Osteocyte (in vitro differentiated cells): ENCODE measurements at regions not wholly inside any gene's neighbourhood (a gene's known extent, or its start where the extent isn't known, plus 50 kb on each side); places are given as distances from the start of the nearest gene placed in this dataset.

Experiments
- DNase-seq: peaks from one replicate; pipeline ENCODE4 v3.0.0; 2021; ENCODE audit warnings: mixed read lengths; ENCODE audit not compliant: unreplicated experiment; ENCODE audit errors: extremely low spot score
- H3K27ac Mint-ChIP-seq: one replicate; pipeline ENCODE4 v1.8.0; 2021; ENCODE audit warnings: mild to moderate bottlenecking, mixed read lengths; ENCODE audit not compliant: unreplicated experiment
- H3K27me3 Mint-ChIP-seq: one replicate; pipeline ENCODE4 v1.8.0; 2021; ENCODE audit warnings: mixed read lengths; ENCODE audit not compliant: unreplicated experiment
- H3K36me3 Mint-ChIP-seq: one replicate; pipeline ENCODE4 v1.8.0; 2021; ENCODE audit warnings: mixed read lengths; ENCODE audit not compliant: unreplicated experiment
- H3K4me1 Mint-ChIP-seq: one replicate; pipeline ENCODE4 v1.8.0; 2021; ENCODE audit warnings: mixed read lengths; ENCODE audit not compliant: unreplicated experiment
- H3K4me3 Mint-ChIP-seq: one replicate; pipeline ENCODE4 v1.8.0; 2021; ENCODE audit warnings: mild to moderate bottlenecking, moderate library complexity, mixed read lengths; ENCODE audit not compliant: unreplicated experiment
- H3K9me3 Mint-ChIP-seq: one replicate; pipeline ENCODE4 v1.8.0; 2021; ENCODE audit warnings: mixed read lengths; ENCODE audit not compliant: unreplicated experiment
- TF ChIP-seq, protein P1 (sequence below): fragments of 200-600 bp; sonication (generic); IDR thresholded peaks from 2 replicates; pipeline ENCODE4 v1.5.0; 2021; ENCODE audit warnings: antibody characterized with exemption, mild to moderate bottlenecking, moderate library complexity

- Mint-ChIP-seq H3K27me3 (no peaks in the 10 kb centered on the region), H3K9me3 (peaks cover 36% of the 10 kb centered on the region), H3K4me1 (no peaks in the 10 kb centered on the region), H3K36me3 (peaks cover 2% of the 10 kb centered on the region), H3K27ac (no peak overlapping the region), H3K4me3 (no peak overlapping the region)
- DNase-seq: peak; percentile 75
- TF ChIP-seq, protein P1, sequence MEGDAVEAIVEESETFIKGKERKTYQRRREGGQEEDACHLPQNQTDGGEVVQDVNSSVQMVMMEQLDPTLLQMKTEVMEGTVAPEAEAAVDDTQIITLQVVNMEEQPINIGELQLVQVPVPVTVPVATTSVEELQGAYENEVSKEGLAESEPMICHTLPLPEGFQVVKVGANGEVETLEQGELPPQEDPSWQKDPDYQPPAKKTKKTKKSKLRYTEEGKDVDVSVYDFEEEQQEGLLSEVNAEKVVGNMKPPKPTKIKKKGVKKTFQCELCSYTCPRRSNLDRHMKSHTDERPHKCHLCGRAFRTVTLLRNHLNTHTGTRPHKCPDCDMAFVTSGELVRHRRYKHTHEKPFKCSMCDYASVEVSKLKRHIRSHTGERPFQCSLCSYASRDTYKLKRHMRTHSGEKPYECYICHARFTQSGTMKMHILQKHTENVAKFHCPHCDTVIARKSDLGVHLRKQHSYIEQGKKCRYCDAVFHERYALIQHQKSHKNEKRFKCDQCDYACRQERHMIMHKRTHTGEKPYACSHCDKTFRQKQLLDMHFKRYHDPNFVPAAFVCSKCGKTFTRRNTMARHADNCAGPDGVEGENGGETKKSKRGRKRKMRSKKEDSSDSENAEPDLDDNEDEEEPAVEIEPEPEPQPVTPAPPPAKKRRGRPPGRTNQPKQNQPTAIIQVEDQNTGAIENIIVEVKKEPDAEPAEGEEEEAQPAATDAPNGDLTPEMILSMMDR: no peak
These were observed 270.7 kb upstream of the C1orf174 start for GRCh38 chr1:4170548-4171340.

- H3K4me3 Mint-ChIP-seq: no peak overlapping the region
- peaks cover 2% of the 10 kb centered on the region for H3K36me3 Mint-ChIP-seq
- peaks cover 31% of the 10 kb centered on the region for H3K9me3 Mint-ChIP-seq
- H3K4me1 Mint-ChIP-seq: no peaks in the 10 kb centered on the region
- H3K27me3 Mint-ChIP-seq: no peaks in the 10 kb centered on the region
- peak; percentile 73 for DNase-seq
- TF ChIP-seq, protein P1: no peak
- H3K27ac Mint-ChIP-seq: no peak overlapping the region
These were observed 271.7 kb upstream of the C1orf174 start for GRCh38 chr1:4171480-4172450.

- no peaks in the 10 kb centered on the region for H3K4me1 Mint-ChIP-seq
- H3K4me3 Mint-ChIP-seq: no peak overlapping the region
- TF ChIP-seq, protein P1: no peak
- H3K9me3 Mint-ChIP-seq: peaks cover 25% of the 10 kb centered on the region
- peaks cover 2% of the 10 kb centered on the region for H3K36me3 Mint-ChIP-seq
- no peak overlapping the region for H3K27ac Mint-ChIP-seq
- H3K27me3 Mint-ChIP-seq: no peaks in the 10 kb centered on the region
- DNase-seq: peak; percentile 70
These were observed 272.9 kb upstream of the C1orf174 start for GRCh38 chr1:4172644-4173599.

DNA sequence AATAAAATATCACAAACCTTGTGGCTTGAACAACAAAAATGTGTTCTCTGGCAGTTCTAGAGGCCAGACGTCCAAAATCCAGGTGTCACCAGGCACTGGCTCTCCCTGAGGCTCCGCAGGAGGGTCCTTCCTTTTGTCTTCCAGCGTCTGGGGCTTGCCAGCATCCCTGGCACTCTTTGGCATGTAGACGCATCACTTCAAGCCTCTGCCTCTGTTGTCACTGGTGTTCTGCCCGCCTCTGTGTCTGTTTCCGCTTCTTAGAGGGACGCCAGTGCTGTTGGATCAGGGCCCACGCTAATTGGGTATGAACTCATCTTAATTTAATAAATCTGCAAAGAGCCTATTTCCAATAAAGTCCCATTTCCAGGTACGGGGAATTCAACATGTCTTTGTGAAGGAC lies 273.7 kb upstream of the C1orf174 start:
- TF ChIP-seq, protein P1: no peak
- no peak overlapping the region for H3K27ac Mint-ChIP-seq

More for the DNA sequence above, 273.7 kb upstream of the C1orf174 start:
- H3K9me3 Mint-ChIP-seq: peaks cover 25% of the 10 kb centered on the region
- H3K4me1 Mint-ChIP-seq: no peaks in the 10 kb centered on the region
- peaks cover 2% of the 10 kb centered on the region for H3K36me3 Mint-ChIP-seq
- peak; percentile 76 for DNase-seq
- H3K27me3 Mint-ChIP-seq: no peaks in the 10 kb centered on the region
- H3K4me3 Mint-ChIP-seq: no peak overlapping the region
